ENCODE measurements at regions not wholly inside any gene's neighbourhood (a gene's known extent, or its start where the extent isn't known, plus 50 kb on each side); places are given as distances from the start of the nearest gene placed in this dataset.
A peak's percentile ranks its signal among the peaks of the same experiment; 100 is the strongest.

- no peak for DNase-seq
Observed at GRCh38 chr21:41689289-41689583, 77.6 kb downstream of the RIPK4 start.

GRCh38 chr21:41687633-41688032, 79.2 kb downstream of the RIPK4 start:
- DNase-seq: no peak

GRCh38 chr21:41686664-41687063, 80.2 kb downstream of the RIPK4 start:
- DNase-seq: no peak

GRCh38 chr21:41685511-41686149, 81.2 kb downstream of the RIPK4 start:
- DNase-seq: no peak

- no peak for DNase-seq
Observed at GRCh38 chr21:41684381-41685245, 82.2 kb downstream of the RIPK4 start.

- no peak for DNase-seq
Observed at GRCh38 chr21:41683815-41684214, 83.0 kb downstream of the RIPK4 start.

GRCh38 chr21:41682719-41683179, 84.1 kb downstream of the RIPK4 start:
- DNase-seq: no peak

- DNase-seq: no peak
Observed at GRCh38 chr21:41681939-41682718, 84.7 kb downstream of the RIPK4 start.

GRCh38 chr21:41681348-41681801, 85.5 kb downstream of the RIPK4 start:
- no peak for DNase-seq

GRCh38 chr21:41680444-41681347, 86.2 kb downstream of the RIPK4 start:
- DNase-seq: no peak

- DNase-seq: peak; percentile 8
Observed at GRCh38 chr21:41678924-41679318, 87.9 kb downstream of the RIPK4 start.

GRCh38 chr21:41678016-41678923, 88.6 kb downstream of the RIPK4 start:
- no peak for DNase-seq

- DNase-seq: no peak
Observed at GRCh38 chr21:41677671-41678015, 89.2 kb downstream of the RIPK4 start.

GRCh38 chr21:41676198-41676597, 90.7 kb downstream of the RIPK4 start:
- no peak for DNase-seq

GRCh38 chr21:41675574-41675973, 91.3 kb downstream of the RIPK4 start:
- no peak for DNase-seq

- no peak for DNase-seq
Observed at GRCh38 chr21:41674402-41674801, 92.5 kb downstream of the RIPK4 start.

- no peak for DNase-seq
Observed at GRCh38 chr21:41673596-41674335, 93.1 kb downstream of the RIPK4 start.

- DNase-seq: no peak
Observed at GRCh38 chr21:41673071-41673470, 93.8 kb downstream of the RIPK4 start.

- no peak for DNase-seq
Observed at GRCh38 chr21:41672543-41672915, 94.3 kb downstream of the RIPK4 start.

GRCh38 chr21:41671859-41672542, 94.9 kb downstream of the RIPK4 start:
- DNase-seq: no peak
